IMR-90 (cell line): ENCODE measurements at regions not wholly inside any gene's neighbourhood (a gene's known extent, or its start where the extent isn't known, plus 50 kb on each side); places are given as distances from the start of the nearest gene placed in this dataset.

Source experiments
- ATAC-seq: fragments of 200-7000 bp; cut with Tn5 transposase; 2 replicates; pipeline ENCODE4 v1.9.1; 2020; ENCODE audit warnings: low read depth, mild to moderate bottlenecking, moderate library complexity
- BruUV-seq: library from RNA; stranded (reverse); fragments of 400-500 nt; replicated peaks from 2 replicates; lab custom pipeline; 2021; lab: Mats Ljungman, UMichigan
- CTCF ChIA-PET: fragments of 300-600 bp; formaldehyde crosslinking; extraction: SDS; loops from one replicate; lab custom pipeline; 2021; ENCODE audit warnings: antibody characterized with exemption; lab: Yijun Ruan, JAX
- POLR2A ChIA-PET: fragments of 300-600 bp; sonication (Branson Sonifier 250); formaldehyde crosslinking; loops from one replicate; lab custom pipeline; 2022; ENCODE audit warnings: antibody characterized with exemption; ENCODE audit not compliant: unreplicated experiment; lab: Charles Lee
- DNase-seq: peaks from one replicate; pipeline ENCODE4 v3.0.0; 2013
- H2AFZ ChIP-seq: replicated peaks from 2 replicates; pipeline ENCODE3; 2013; ENCODE audit warnings: low read length, mild to moderate bottlenecking; ENCODE audit not compliant: poor library complexity
- H2AK5ac ChIP-seq: 2 replicates; pipeline ENCODE4 v1.6.1; 2013; ENCODE audit warnings: low read depth, low read length, inconsistent platforms
- H2AK9ac ChIP-seq: replicated peaks from 2 replicates; pipeline ENCODE3; 2013; ENCODE audit warnings: mild to moderate bottlenecking, low read depth, low read length, moderate library complexity; ENCODE audit not compliant: poor library complexity
- H2BK120ac ChIP-seq: 2 replicates; pipeline ENCODE4 v1.6.1; 2013; ENCODE audit warnings: low read depth, low read length, inconsistent platforms
- H2BK15ac ChIP-seq: 3 replicates; pipeline ENCODE4 v1.6.1; 2013; ENCODE audit warnings: low read depth, low read length, inconsistent platforms
- H2BK20ac ChIP-seq: 2 replicates; pipeline ENCODE4 v1.6.1; 2013; ENCODE audit warnings: low read depth, mild to moderate bottlenecking, inconsistent platforms, low read length, moderate library complexity
- H2BK5ac ChIP-seq: 2 replicates; pipeline ENCODE4 v1.6.1; 2013; ENCODE audit warnings: mild to moderate bottlenecking, low read depth, low read length, inconsistent platforms; ENCODE audit not compliant: poor library complexity, severe bottlenecking
- H3K14ac ChIP-seq: replicated peaks from 2 replicates; pipeline ENCODE4 v1.6.1; 2013; ENCODE audit warnings: low read depth, low read length, inconsistent platforms
- H3K18ac ChIP-seq: 2 replicates; pipeline ENCODE4 v1.6.1; 2013; ENCODE audit warnings: low read depth, low read length, control low read depth
- H3K23ac ChIP-seq: 2 replicates; pipeline ENCODE4 v1.6.1; 2013; ENCODE audit warnings: low read depth, low read length, inconsistent platforms
- H3K27ac ChIP-seq: 2 replicates; pipeline ENCODE4 v1.5.1; 2013; ENCODE audit warnings: mild to moderate bottlenecking, control low read depth, low read length; ENCODE audit not compliant: insufficient read depth
- H3K27me3 ChIP-seq: 2 replicates; pipeline ENCODE4 v1.6.1; 2013; ENCODE audit warnings: low read length; ENCODE audit not compliant: control insufficient read depth, insufficient read depth
- H3K36me3 ChIP-seq: 2 replicates; pipeline ENCODE4 v1.6.1; 2013; ENCODE audit warnings: low read length, mixed read lengths; ENCODE audit not compliant: control insufficient read depth, insufficient read depth
- H3K4ac ChIP-seq: 2 replicates; pipeline ENCODE4 v1.6.1; 2013; ENCODE audit warnings: low read depth, low read length, inconsistent platforms
- H3K4me1 ChIP-seq: 2 replicates; pipeline ENCODE4 v1.6.1; 2013; ENCODE audit warnings: low read length, mixed read lengths; ENCODE audit not compliant: control insufficient read depth, insufficient read depth
- H3K4me2 ChIP-seq: 2 replicates; pipeline ENCODE4 v1.6.1; 2013; ENCODE audit warnings: low read depth, mild to moderate bottlenecking, control low read depth, low read length, moderate library complexity
- H3K4me3 ChIP-seq: 2 replicates; pipeline ENCODE4 v1.5.1; 2013; ENCODE audit warnings: low read depth, mild to moderate bottlenecking, control low read depth, low read length, moderate library complexity; ENCODE audit not compliant: insufficient read depth
- H3K56ac ChIP-seq: 2 replicates; pipeline ENCODE4 v1.6.1; 2013; ENCODE audit warnings: low read length, inconsistent platforms; ENCODE audit not compliant: insufficient read depth; ENCODE audit errors: extremely low read depth
- H3K79me1 ChIP-seq, 2 experiments: 2 replicates each; pipeline ENCODE4 v1.6.1; 2013; ENCODE audit warnings: low read length in 2 of 2, inconsistent platforms in 1 of 2, low read depth in 1 of 2
- H3K9ac ChIP-seq: 2 replicates; pipeline ENCODE4 v1.6.1; 2013; ENCODE audit warnings: low read depth, low read length, control low read depth
- H3K9me1 ChIP-seq: 2 replicates; pipeline ENCODE4 v1.6.1; 2013; ENCODE audit warnings: low read length, inconsistent platforms; ENCODE audit not compliant: insufficient read depth
- H3K9me3 ChIP-seq: 2 replicates; pipeline ENCODE4 v1.6.1; 2013; ENCODE audit warnings: low read length; ENCODE audit not compliant: control insufficient read depth, insufficient read depth
- H4K20me1 ChIP-seq: 2 replicates; pipeline ENCODE4 v1.6.1; 2013; ENCODE audit warnings: low read length, inconsistent platforms; ENCODE audit not compliant: insufficient read depth
- H4K5ac ChIP-seq: 2 replicates; pipeline ENCODE4 v1.6.1; 2013; ENCODE audit warnings: mild to moderate bottlenecking, low read depth, low read length, control low read depth
- H4K8ac ChIP-seq, 2 experiments: 2 replicates each; pipeline ENCODE4 v1.6.1; 2013; ENCODE audit warnings: low read depth in 2 of 2, low read length in 2 of 2, control low read depth in 1 of 2, inconsistent platforms in 1 of 2
- H4K91ac ChIP-seq: 2 replicates; pipeline ENCODE4 v1.6.1; 2013; ENCODE audit warnings: low read depth, low read length, inconsistent platforms; ENCODE audit not compliant: insufficient read depth
- CEBPB ChIP-seq: IDR thresholded peaks from 2 replicates; pipeline ENCODE4 v1.6.1; 2012; ENCODE audit warnings: low read depth, low read length, improper control_type of control experiment
- CHD1 ChIP-seq: IDR thresholded peaks from 2 replicates; pipeline ENCODE4 v1.6.1; 2012; ENCODE audit warnings: low read depth, low read length, improper control_type of control experiment
- ELK1 ChIP-seq: fragments of 150-350 bp; IDR thresholded peaks from 2 replicates; pipeline ENCODE4 v1.6.1; 2016; ENCODE audit warnings: low read depth, mild to moderate bottlenecking, low read length, moderate library complexity, borderline replicate concordance
- FOS ChIP-seq: fragments of 150-350 bp; IDR thresholded peaks from 2 replicates; pipeline ENCODE4 v1.6.1; 2016; ENCODE audit warnings: low read depth, low read length
- MAFK ChIP-seq: IDR thresholded peaks from 2 replicates; pipeline ENCODE4 v1.6.1; 2012; ENCODE audit warnings: low read depth, low read length, improper control_type of control experiment
- POLR2A ChIP-seq: IDR thresholded peaks from 2 replicates; pipeline ENCODE4 v1.6.1; 2012; ENCODE audit warnings: mild to moderate bottlenecking, low read depth, low read length
- RAD21 ChIP-seq: IDR thresholded peaks from 2 replicates; pipeline ENCODE4 v1.6.1; 2012; ENCODE audit warnings: low read length, improper control_type of control experiment
- SMC3 ChIP-seq: fragments of 150-350 bp; IDR thresholded peaks from 2 replicates; pipeline ENCODE4 v1.6.1; 2016; ENCODE audit warnings: low read depth, mild to moderate bottlenecking, antibody characterized with exemption, low read length, moderate library complexity
- WGBS, 2 experiments: methylation state at CpG; one replicate each; pipeline versions ENCODE4 v1.1.5 to v1.1.7; 2013; ENCODE audit warnings: missing lambda C conversion rate in 2 of 2; ENCODE audit not compliant: insufficient read length in 1 of 2; ENCODE audit errors: extremely low coverage in 2 of 2; 5-methylcytosine and 5-hydroxymethylcytosine counted together
- dilution Hi-C: fragments of 300-500 bp; cut with HindIII; formaldehyde crosslinking; loops from one replicate; pipeline ENCODE4 v1.14.3; 2018; ENCODE audit warnings: low sequenced_read_pairs; ENCODE audit not compliant: unreplicated experiment
- in situ Hi-C: fragments of 300-500 bp; cut with MboI; formaldehyde crosslinking; loops from 3 replicates; pipeline ENCODE4 v1.14.3; 2019; ENCODE audit warnings: low sequenced_read_pairs, inconsistent platforms, mixed read lengths
- intact Hi-C: fragments of 100-400 bp; cut with micrococcal nuclease; formaldehyde crosslinking; loops from 2 replicates; pipeline ENCODE4 v1.10.0; 2022

- H2BK120ac ChIP-seq, result no peak overlapping the region
- H2AFZ ChIP-seq, result no peak overlapping the region
- no peak overlapping the region for H2BK15ac ChIP-seq
- in situ Hi-C loops, result no loop called here
- DNase-seq (no peak), ATAC-seq (no peak)
- no peak overlapping the region for H3K18ac ChIP-seq
- H3K27me3 ChIP-seq, result no peaks in the 10 kb centered on the region
- no peaks in the 10 kb centered on the region for H3K9me3 ChIP-seq
- CTCF ChIA-PET, result no interaction called here
- H3K14ac ChIP-seq, result no peak overlapping the region
- no peak overlapping the region for H3K4me2 ChIP-seq
- WGBS, 2 experiments, result no CpG with 5 or more reads among the region's 1 CpG
- H3K79me1 ChIP-seq, result no peaks in the 10 kb centered on the region
- no peak overlapping the region for H3K4me3 ChIP-seq
- no peak overlapping the region for H2AK9ac ChIP-seq
- no peak overlapping the region for H2BK20ac ChIP-seq
- H4K20me1 ChIP-seq, result no peaks in the 10 kb centered on the region
- no peaks in the 10 kb centered on the region for H3K36me3 ChIP-seq
- no TSS peak for BruUV-seq
- no peak overlapping the region for H4K91ac ChIP-seq
- POLR2A ChIA-PET, result no interaction called here
- no peak overlapping the region for H3K4ac ChIP-seq
- no peak overlapping the region for H4K5ac ChIP-seq
- intact Hi-C loops, result no loop called here
- no peak overlapping the region for H3K9ac ChIP-seq
- no peak overlapping the region for H2BK5ac ChIP-seq
- no peak overlapping the region for H4K8ac ChIP-seq
- dilution Hi-C loops, result no loop called here
- H3K4me1 ChIP-seq, result no peaks in the 10 kb centered on the region
- no peaks in the 10 kb centered on the region for H3K9me1 ChIP-seq
- TF ChIP-seq POLR2A (no peak), CEBPB (no peak), SMC3 (no peak), RAD21 (no peak), MAFK (no peak), FOS (no peak), CHD1 (no peak), ELK1 (no peak)
- H3K23ac ChIP-seq, result no peak overlapping the region
- H3K27ac ChIP-seq, result no peak overlapping the region
- no peak overlapping the region for H3K56ac ChIP-seq
- H2AK5ac ChIP-seq, result no peak overlapping the region
These were observed 292.6 kb downstream of the FSIP2 start for GRCh38 chr2:186031229-186031628.
